Right atrium auricular region (tissue), 2 donors: ENCODE measurements at regions not wholly inside any gene's neighbourhood (a gene's known extent, or its start where the extent isn't known, plus 50 kb on each side); places are given as distances from the start of the nearest gene placed in this dataset.

Experiments
- DNase-seq: peaks from one replicate; pipeline ENCODE4 v3.0.0-alpha.2; 2019; ENCODE audit warnings: low spot score
- H3K27ac ChIP-seq, 2 donors: fragments of 200-600 bp; sonication (generic); 1 replicate in 1 of 2; 2 replicates in 1 of 2; pipeline ENCODE4 v1.5.1; 2016 to 2019
- H3K27me3 ChIP-seq, 2 donors: fragments of 200-600 bp; sonication (generic); one replicate each; pipeline versions ENCODE4 v1.5.1 to v1.6.0; 2017 to 2019
- H3K36me3 ChIP-seq: fragments of 200-600 bp; sonication (generic); one replicate; pipeline ENCODE4 v1.5.1; 2016
- H3K4me1 ChIP-seq, 2 donors: fragments of 200-600 bp; sonication (generic); one replicate each; pipeline versions ENCODE4 v1.5.1 to v1.6.0; 2017 to 2019
- H3K4me3 ChIP-seq, 2 donors: fragments of 200-600 bp; sonication (generic); 1 replicate in 1 of 2; 2 replicates in 1 of 2; pipeline ENCODE4 v1.5.1; 2017 to 2019; ENCODE audit warnings: mild to moderate bottlenecking in 1 of 2, moderate library complexity in 1 of 2
- H3K9me3 ChIP-seq, 2 donors: fragments of 200-600 bp; sonication (generic); one replicate each; pipeline ENCODE4 v1.5.1; 2019
- TF ChIP-seq, protein P1 (sequence below), 2 donors: fragments of 200-600 bp; sonication (generic); IDR thresholded peaks; one replicate each; pipeline ENCODE4 v1.5.1; 2019; ENCODE audit warnings: antibody characterized with exemption in 2 of 2

DNA sequence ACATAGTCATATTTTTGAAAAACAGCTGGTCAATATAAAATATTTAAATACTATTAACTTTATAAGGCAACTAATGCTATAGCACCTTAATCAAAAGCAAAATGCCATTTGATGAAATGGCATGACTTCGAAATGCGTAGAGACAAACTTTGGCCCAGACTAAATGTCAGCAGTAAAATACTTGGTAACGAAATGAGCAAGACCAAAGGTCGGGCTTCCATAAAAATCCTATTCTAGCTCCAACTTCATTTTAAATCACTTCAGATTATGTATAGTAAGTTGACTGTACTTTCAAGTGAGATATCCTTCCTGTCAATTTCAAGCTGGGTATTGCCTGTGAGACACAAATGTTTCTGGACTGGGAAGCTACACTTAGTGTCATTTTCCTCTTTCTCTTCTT is 805.4 kb upstream of the ZNF608 start:
- TF ChIP-seq, protein P1, sequence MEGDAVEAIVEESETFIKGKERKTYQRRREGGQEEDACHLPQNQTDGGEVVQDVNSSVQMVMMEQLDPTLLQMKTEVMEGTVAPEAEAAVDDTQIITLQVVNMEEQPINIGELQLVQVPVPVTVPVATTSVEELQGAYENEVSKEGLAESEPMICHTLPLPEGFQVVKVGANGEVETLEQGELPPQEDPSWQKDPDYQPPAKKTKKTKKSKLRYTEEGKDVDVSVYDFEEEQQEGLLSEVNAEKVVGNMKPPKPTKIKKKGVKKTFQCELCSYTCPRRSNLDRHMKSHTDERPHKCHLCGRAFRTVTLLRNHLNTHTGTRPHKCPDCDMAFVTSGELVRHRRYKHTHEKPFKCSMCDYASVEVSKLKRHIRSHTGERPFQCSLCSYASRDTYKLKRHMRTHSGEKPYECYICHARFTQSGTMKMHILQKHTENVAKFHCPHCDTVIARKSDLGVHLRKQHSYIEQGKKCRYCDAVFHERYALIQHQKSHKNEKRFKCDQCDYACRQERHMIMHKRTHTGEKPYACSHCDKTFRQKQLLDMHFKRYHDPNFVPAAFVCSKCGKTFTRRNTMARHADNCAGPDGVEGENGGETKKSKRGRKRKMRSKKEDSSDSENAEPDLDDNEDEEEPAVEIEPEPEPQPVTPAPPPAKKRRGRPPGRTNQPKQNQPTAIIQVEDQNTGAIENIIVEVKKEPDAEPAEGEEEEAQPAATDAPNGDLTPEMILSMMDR (IDR thresholded peaks at IDR 0.05), result no peak
- Histone ChIP-seq H3K4me1 (peaks cover 0 to 12% of the 10 kb centered on the region in 2 donors), H3K9me3 (no peaks in the 10 kb centered on the region), H3K4me3 (no peak overlapping the region), H3K27me3 (no peaks in the 10 kb centered on the region), H3K27ac (no peak overlapping the region), H3K36me3 (no peaks in the 10 kb centered on the region)
- DNase-seq, result no peak

DNA sequence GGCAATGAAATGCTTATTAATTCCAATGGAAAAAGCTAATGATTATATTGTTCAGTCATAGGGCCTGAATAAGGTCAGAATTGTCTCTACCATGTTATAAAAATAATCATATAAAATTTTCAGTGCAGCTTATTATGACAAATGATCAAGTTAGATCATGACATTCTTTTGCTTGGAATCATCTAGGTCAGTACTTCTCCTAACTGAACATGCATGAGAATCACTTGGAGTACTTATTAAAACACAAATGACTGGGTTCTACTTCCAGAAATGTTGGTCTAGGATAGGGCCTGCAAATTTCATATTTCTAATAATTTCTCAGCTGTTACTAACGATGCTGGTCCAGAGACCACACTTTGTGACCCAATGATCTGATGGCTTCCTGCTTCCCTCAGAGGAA is 806.0 kb upstream of the ZNF608 start:
- no peak for DNase-seq
- Histone ChIP-seq H3K4me3 (no peak overlapping the region), H3K9me3 (no peaks in the 10 kb centered on the region), H3K27me3 (no peaks in the 10 kb centered on the region), H3K4me1 (peaks cover 0 to 12% of the 10 kb centered on the region in 2 donors), H3K27ac (no peak overlapping the region), H3K36me3 (no peaks in the 10 kb centered on the region)
- TF ChIP-seq, protein P1 (IDR thresholded peaks at IDR 0.05), result no peak

DNA sequence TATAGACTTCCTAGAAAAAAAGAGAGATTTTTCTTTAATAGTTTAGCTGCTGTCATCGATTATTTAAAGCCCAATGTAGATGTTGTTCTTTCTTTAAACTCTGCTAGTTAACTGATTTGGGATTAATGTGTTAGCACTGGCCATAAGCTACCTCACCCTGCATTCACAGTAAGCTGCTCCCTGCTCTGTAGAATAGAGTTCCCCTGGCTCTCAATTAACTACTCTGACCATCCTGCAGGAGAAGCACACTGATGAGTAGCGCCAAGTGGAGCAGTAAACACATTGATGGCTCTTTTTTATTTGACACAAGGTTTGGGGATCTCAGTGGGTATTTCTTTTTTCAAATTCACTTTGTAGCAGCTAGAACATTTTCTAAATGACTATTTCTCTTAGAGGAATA is 807.9 kb upstream of the ZNF608 start:
- TF ChIP-seq, protein P1 (IDR thresholded peaks at IDR 0.05), result no peak
- H3K27me3 ChIP-seq, result no peaks in the 10 kb centered on the region
- H3K36me3 ChIP-seq, result no peaks in the 10 kb centered on the region
- H3K27ac ChIP-seq, result no peak overlapping the region
- no peaks in the 10 kb centered on the region for H3K9me3 ChIP-seq
- no peak overlapping the region for H3K4me3 ChIP-seq
- peaks cover 0 to 9% of the 10 kb centered on the region in 2 donors for H3K4me1 ChIP-seq
- no peak for DNase-seq

DNA sequence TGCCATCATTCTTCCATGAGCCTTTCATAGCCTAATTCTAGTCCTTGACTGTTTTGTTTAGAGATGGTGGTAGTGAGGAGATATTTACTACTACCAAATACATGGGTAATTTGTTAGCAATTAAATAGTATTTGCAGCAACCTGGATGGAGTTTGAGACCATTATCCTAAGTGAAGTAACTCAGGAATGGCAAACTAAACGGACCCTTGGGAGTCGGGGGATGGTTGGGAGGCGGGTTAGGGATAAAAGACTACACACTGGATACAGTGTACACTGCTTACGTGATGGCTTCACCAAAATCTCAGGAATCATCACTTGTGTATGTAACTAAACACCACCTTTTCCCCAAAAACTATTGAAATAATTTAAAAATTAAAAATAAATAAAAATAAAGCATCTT is 809.2 kb upstream of the ZNF608 start:
- H3K27me3 ChIP-seq, result no peaks in the 10 kb centered on the region
- no peaks in the 10 kb centered on the region for H3K9me3 ChIP-seq
- no peaks in the 10 kb centered on the region for H3K4me1 ChIP-seq
- H3K4me3 ChIP-seq, result no peak overlapping the region
- no peak overlapping the region for H3K27ac ChIP-seq
- DNase-seq, result no peak
- TF ChIP-seq, protein P1 (IDR thresholded peaks at IDR 0.05), result no peak
- no peaks in the 10 kb centered on the region for H3K36me3 ChIP-seq

GRCh38 chr5:125558016-125558415 is 811.6 kb upstream of the ZNF608 start:
- H3K9me3 ChIP-seq, result no peaks in the 10 kb centered on the region
- no peaks in the 10 kb centered on the region for H3K4me1 ChIP-seq
- no peaks in the 10 kb centered on the region for H3K36me3 ChIP-seq
- TF ChIP-seq, protein P1 (IDR thresholded peaks at IDR 0.05), result no peak
- no peak overlapping the region for H3K27ac ChIP-seq
- no peak overlapping the region for H3K4me3 ChIP-seq
- no peaks in the 10 kb centered on the region for H3K27me3 ChIP-seq
- DNase-seq, result no peak

GRCh38 chr5:125558466-125558865 is 812.0 kb upstream of the ZNF608 start:
- Histone ChIP-seq H3K36me3 (no peaks in the 10 kb centered on the region), H3K4me3 (no peak overlapping the region), H3K9me3 (no peaks in the 10 kb centered on the region), H3K27me3 (no peaks in the 10 kb centered on the region), H3K4me1 (no peaks in the 10 kb centered on the region), H3K27ac (no peak overlapping the region)
- TF ChIP-seq, protein P1 (IDR thresholded peaks at IDR 0.05), result no peak
- no peak for DNase-seq
